Upper lobe of right lung (tissue), 1 donor: ENCODE measurements at regions not wholly inside any gene's neighbourhood (a gene's known extent, or its start where the extent isn't known, plus 50 kb on each side); places are given as distances from the start of the nearest gene placed in this dataset.

Experiments used
- ATAC-seq: fragments of 200-7000 bp; cut with Tn5 transposase; one replicate; pipeline ENCODE4 v1.9.1; 2020; ENCODE audit warnings: mild to moderate bottlenecking, moderate library complexity
- DNase-seq: peaks from one replicate; pipeline ENCODE4 v3.0.0-alpha.2; 2020
- H3K27ac ChIP-seq: fragments of 200-600 bp; one replicate; pipeline ENCODE4 v1.8.0; 2022
- H3K27me3 ChIP-seq: fragments of 200-600 bp; one replicate; pipeline ENCODE4 v1.8.0; 2022; ENCODE audit warnings: mild to moderate bottlenecking
- H3K36me3 ChIP-seq: fragments of 200-600 bp; one replicate; pipeline ENCODE4 v1.8.0; 2022
- H3K4me1 ChIP-seq: fragments of 200-600 bp; one replicate; pipeline ENCODE4 v1.8.0; 2022
- H3K4me3 ChIP-seq: fragments of 200-600 bp; one replicate; pipeline ENCODE4 v1.8.0; 2022; ENCODE audit warnings: mild to moderate bottlenecking
- H3K9me3 ChIP-seq: fragments of 200-600 bp; one replicate; pipeline ENCODE4 v1.8.0; 2022
- CTCF ChIP-seq: fragments of 200-600 bp; IDR thresholded peaks from one replicate; pipeline ENCODE4 v1.8.0; 2022; ENCODE audit warnings: antibody characterized with exemption
- intact Hi-C: fragments of 100-400 bp; cut with DNase I; formaldehyde crosslinking; loops from one replicate; pipeline ENCODE4 v1.11.0; 2022
- donor health status: DM: no; HTN: yes; CAD: no; lungs with severe emphysema.

- no peak for TF ChIP-seq CTCF
- no peaks in the 10 kb centered on the region for H3K36me3 ChIP-seq
- no peaks in the 10 kb centered on the region for H3K9me3 ChIP-seq
- H3K4me1 ChIP-seq, result peaks cover 15% of the 10 kb centered on the region
- H3K27ac ChIP-seq, result peak overlapping the region; percentile 81
- DNase-seq (no peak), ATAC-seq (peak; percentile 80)
- H3K27me3 ChIP-seq, result no peaks in the 10 kb centered on the region
- intact Hi-C loops, result no loop called here
- no peak overlapping the region for H3K4me3 ChIP-seq
These were observed 444.8 kb downstream of the FOXO1 start for GRCh38 chr13:40221460-40222201.

- Histone ChIP-seq H3K27me3 (no peaks in the 10 kb centered on the region), H3K9me3 (no peaks in the 10 kb centered on the region), H3K27ac (no peak overlapping the region), H3K4me3 (no peak overlapping the region), H3K36me3 (no peaks in the 10 kb centered on the region), H3K4me1 (peaks cover 15% of the 10 kb centered on the region)
- DNase-seq, result no peak
- ATAC-seq, result no peak
- no peak for TF ChIP-seq CTCF
- intact Hi-C loops, result no loop called here
These were observed 442.9 kb downstream of the FOXO1 start for GRCh38 chr13:40223585-40223984.

- no peak overlapping the region for H3K27ac ChIP-seq
- no peak for TF ChIP-seq CTCF
- H3K4me1 ChIP-seq, result peaks cover 7% of the 10 kb centered on the region
- H3K36me3 ChIP-seq, result no peaks in the 10 kb centered on the region
- DNase-seq, result no peak
- ATAC-seq, result no peak
- intact Hi-C loops, result no loop called here
- no peaks in the 10 kb centered on the region for H3K9me3 ChIP-seq
- no peaks in the 10 kb centered on the region for H3K27me3 ChIP-seq
- H3K4me3 ChIP-seq, result no peak overlapping the region
These were observed 437.9 kb downstream of the FOXO1 start for GRCh38 chr13:40228496-40228895.

GRCh38 chr13:40228990-40229389 lies 437.5 kb downstream of the FOXO1 start:
- H3K4me3 ChIP-seq, result no peak overlapping the region
- H3K36me3 ChIP-seq, result no peaks in the 10 kb centered on the region
- H3K9me3 ChIP-seq, result no peaks in the 10 kb centered on the region
- DNase-seq (no peak), ATAC-seq (no peak)
- H3K4me1 ChIP-seq, result peaks cover 7% of the 10 kb centered on the region
- no peak overlapping the region for H3K27ac ChIP-seq
- H3K27me3 ChIP-seq, result no peaks in the 10 kb centered on the region
- intact Hi-C loops, result no loop called here
- TF ChIP-seq CTCF, result no peak

GRCh38 chr13:40230833-40231266 lies 435.6 kb downstream of the FOXO1 start:
- no peaks in the 10 kb centered on the region for H3K9me3 ChIP-seq
- H3K27me3 ChIP-seq, result no peaks in the 10 kb centered on the region
- no peaks in the 10 kb centered on the region for H3K36me3 ChIP-seq
- DNase-seq (no peak), ATAC-seq (no peak)
- peaks cover 13% of the 10 kb centered on the region for H3K4me1 ChIP-seq
- intact Hi-C loops, result no loop called here
- H3K27ac ChIP-seq, result peak overlapping the region; percentile 47
- no peak for TF ChIP-seq CTCF
- H3K4me3 ChIP-seq, result no peak overlapping the region

GRCh38 chr13:40231311-40231710 lies 435.1 kb downstream of the FOXO1 start:
- ATAC-seq, result no peak
- H3K4me3 ChIP-seq, result no peak overlapping the region
- no peak for TF ChIP-seq CTCF
- H3K27me3 ChIP-seq, result no peaks in the 10 kb centered on the region
- peak overlapping the region; percentile 47 for H3K27ac ChIP-seq
- intact Hi-C loops, result no loop called here
- no peaks in the 10 kb centered on the region for H3K9me3 ChIP-seq
- no peak for DNase-seq
- no peaks in the 10 kb centered on the region for H3K36me3 ChIP-seq
- peaks cover 13% of the 10 kb centered on the region for H3K4me1 ChIP-seq
